ENCODE measurements at regions not wholly inside any gene's neighbourhood (a gene's known extent, or its start where the extent isn't known, plus 50 kb on each side); places are given as distances from the start of the nearest gene placed in this dataset.

DNA sequence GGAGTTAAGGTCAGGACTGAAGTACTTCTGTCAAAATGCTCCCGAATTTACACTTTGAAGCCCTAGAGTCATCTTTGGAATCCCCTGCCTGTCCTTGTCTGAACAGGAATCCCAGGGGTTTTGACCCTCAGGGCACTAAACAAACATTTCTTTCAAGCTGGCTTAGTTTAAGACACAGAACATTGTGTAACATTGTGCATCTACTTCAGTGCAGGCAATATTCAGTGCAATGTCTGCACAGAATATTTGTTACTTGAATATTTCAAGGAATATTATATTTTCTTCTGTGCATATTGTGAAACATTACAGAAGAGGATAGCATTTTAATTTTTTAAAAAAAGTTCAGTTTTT, 763.4 kb downstream of the PCDH18 start:
- Histone ChIP-seq H3K27ac (no peak overlapping the region), H3K4me1 (no peaks in the 10 kb centered on the region), H3K9me3 (no peaks in the 10 kb centered on the region), H3K9ac (ENCODE audit: low read depth in 2 of 2, low read length in 2 of 2) (no peak overlapping the region), H3K27me3 (no peaks in the 10 kb centered on the region), H3K4me3 (no peak overlapping the region), H3K36me3 (no peaks in the 10 kb centered on the region)
- no peak for TF ChIP-seq CTCF (IDR thresholded peaks at IDR 0.05)
- DNase-seq, result no peak
- intact Hi-C loops (cut with DNase I), result no loop called here

- Histone ChIP-seq H3K36me3 (no peaks in the 10 kb centered on the region), H3K27me3 (no peaks in the 10 kb centered on the region), H3K4me3 (no peak overlapping the region), H3K27ac (no peak overlapping the region), H3K9ac (ENCODE audit: low read depth in 2 of 2, low read length in 2 of 2) (no peak overlapping the region), H3K4me1 (no peaks in the 10 kb centered on the region), H3K9me3 (no peaks in the 10 kb centered on the region)
- intact Hi-C loops (cut with DNase I), result no loop called here
- no peak for TF ChIP-seq CTCF (IDR thresholded peaks at IDR 0.05)
- no peak for DNase-seq
Observed at GRCh38 chr4:136768213-136768924, 763.9 kb downstream of the PCDH18 start.

DNA sequence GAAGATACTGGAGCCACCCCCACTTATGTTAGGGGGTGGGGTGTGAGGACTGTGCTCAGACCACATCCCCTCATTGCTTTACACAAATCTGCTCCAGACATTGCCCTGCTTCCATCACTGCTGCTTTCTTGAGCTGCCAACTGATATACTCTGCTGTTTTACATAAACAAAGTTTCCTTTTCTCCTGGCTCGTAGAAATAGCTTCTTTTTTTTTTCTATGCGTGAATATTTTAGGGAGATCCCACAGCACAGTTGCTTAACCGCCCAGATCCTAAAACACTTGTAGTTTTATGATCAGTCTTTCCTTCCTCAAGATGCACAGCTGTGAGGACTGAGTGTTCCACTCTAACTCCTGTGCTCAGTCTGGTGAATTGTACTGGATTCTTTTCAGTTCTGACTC, 768.4 kb downstream of the PCDH18 start:
- Histone ChIP-seq H3K27me3 (no peaks in the 10 kb centered on the region), H3K9ac (ENCODE audit: low read depth in 2 of 2, low read length in 2 of 2) (no peak overlapping the region), H3K36me3 (no peaks in the 10 kb centered on the region), H3K4me3 (no peak overlapping the region), H3K27ac (no peak overlapping the region), H3K4me1 (no peaks in the 10 kb centered on the region), H3K9me3 (no peaks in the 10 kb centered on the region)
- DNase-seq, result no peak
- TF ChIP-seq CTCF (IDR thresholded peaks at IDR 0.05), result no peak
- intact Hi-C loops (cut with DNase I), result no loop called here

DNA sequence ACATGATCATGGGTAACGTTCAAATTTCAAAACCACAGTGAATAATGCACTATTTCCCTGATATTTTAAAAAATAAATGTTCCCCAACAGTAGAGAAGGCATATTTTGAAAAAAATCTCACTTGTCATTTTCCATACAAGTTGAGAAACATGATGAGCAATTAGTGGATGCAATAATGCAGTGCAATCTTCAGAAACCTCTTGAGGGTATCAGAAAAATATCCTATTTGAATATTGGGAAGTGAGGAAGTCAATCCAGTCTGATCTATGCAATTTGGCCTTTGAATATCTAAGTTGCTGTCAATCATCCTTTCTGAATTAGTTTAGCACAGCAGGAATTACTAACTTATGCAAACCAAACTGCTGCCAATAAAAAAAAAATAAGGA, 776.8 kb downstream of the PCDH18 start:
- TF ChIP-seq CTCF (IDR thresholded peaks at IDR 0.05), result no peak
- H3K27ac ChIP-seq, result no peak overlapping the region
- H3K4me1 ChIP-seq, result no peaks in the 10 kb centered on the region
- DNase-seq, result no peak
- intact Hi-C loops (cut with DNase I), result no loop called here
- no peaks in the 10 kb centered on the region for H3K27me3 ChIP-seq
- H3K9ac ChIP-seq (ENCODE audit: low read depth in 2 of 2, low read length in 2 of 2), result no peak overlapping the region
- no peak overlapping the region for H3K4me3 ChIP-seq
- H3K9me3 ChIP-seq, result no peaks in the 10 kb centered on the region
- no peaks in the 10 kb centered on the region for H3K36me3 ChIP-seq

DNA sequence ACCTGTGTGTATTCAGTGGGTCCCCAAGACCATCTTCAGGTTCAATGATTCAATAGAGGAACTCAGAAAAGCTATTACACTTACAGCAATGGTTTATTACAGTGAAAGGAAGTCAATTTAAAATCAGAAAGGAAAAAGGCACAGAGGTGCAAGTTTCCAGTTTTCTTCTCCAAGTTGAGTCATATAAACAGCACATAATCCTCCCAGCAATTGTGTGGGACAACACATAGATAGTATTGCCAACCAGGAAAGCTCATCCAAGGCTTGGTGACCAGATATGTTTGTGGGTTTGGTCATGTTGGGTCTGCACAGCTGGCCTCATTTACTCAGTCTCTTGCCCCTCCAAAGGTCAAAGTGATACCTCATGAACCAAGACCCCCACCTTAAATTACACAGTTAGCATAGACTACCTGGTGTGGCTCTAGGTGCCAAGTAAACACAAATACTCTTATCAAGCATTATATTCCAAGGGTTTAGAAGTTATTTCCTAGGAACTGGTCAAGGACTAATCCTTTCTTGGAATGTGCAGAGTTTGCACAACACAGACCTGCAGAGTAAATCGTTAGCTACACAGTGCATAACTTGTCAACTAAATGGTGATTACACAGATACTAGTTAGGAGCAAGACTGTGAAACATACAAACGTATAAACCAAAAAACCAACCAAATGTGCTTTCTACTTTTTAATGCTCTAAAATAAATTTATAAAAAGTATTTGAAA, 777.3 kb downstream of the PCDH18 start:
- no peak for TF ChIP-seq CTCF (IDR thresholded peaks at IDR 0.05)
- no peaks in the 10 kb centered on the region for H3K27me3 ChIP-seq
- H3K4me1 ChIP-seq, result no peaks in the 10 kb centered on the region
- H3K27ac ChIP-seq, result no peak overlapping the region
- H3K9me3 ChIP-seq, result no peaks in the 10 kb centered on the region
- H3K9ac ChIP-seq (ENCODE audit: low read depth in 2 of 2, low read length in 2 of 2), result no peak overlapping the region
- intact Hi-C loops (cut with DNase I), result no loop called here
- no peak for DNase-seq
- no peaks in the 10 kb centered on the region for H3K36me3 ChIP-seq
- no peak overlapping the region for H3K4me3 ChIP-seq

Data from colonic mucosa (tissue), 4 donors.